ENCODE measurements at regions not wholly inside any gene's neighbourhood (a gene's known extent, or its start where the extent isn't known, plus 50 kb on each side); places are given as distances from the start of the nearest gene placed in this dataset.

DNA sequence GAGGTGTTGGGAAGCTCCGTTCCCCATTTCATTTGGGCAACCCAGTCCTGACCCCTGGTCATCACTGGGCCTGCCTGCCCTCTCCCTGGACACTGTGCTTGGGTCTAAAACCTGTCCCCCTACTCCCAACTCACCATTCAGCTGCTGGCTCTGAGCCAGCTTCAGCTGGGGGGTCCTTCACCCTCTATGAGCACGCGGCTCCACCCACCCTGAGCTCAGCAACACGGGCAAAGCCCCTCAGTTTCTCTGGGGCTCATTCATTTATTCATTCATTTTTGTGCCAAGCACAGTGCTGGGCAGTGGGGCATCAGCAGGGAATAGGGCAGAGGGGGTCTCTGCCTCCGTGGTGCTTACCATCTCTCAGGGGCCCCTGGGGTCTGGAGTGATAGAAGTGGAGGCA, 199.8 kb upstream of the MVB12B start:
- no peaks in the 10 kb centered on the region for H3F3A ChIP-seq (replicated peaks; ENCODE audit: low read depth)
- no peaks in the 10 kb centered on the region for H3K36me3 ChIP-seq (ENCODE audit: insufficient read depth)
- H3K27ac Mint-ChIP-seq = no peak overlapping the region
- no peaks in the 10 kb centered on the region for H3K9me2 ChIP-seq (ENCODE audit: insufficient read depth)
- H3K4me3 Mint-ChIP-seq = no peak overlapping the region
- ATAC-seq (no peak), DNase-seq (ENCODE audit: low spot score) (no peak)
- no peak overlapping the region for H3K4me3 ChIP-seq
- H3K4me2 ChIP-seq = no peak overlapping the region
- H3K9me3 Mint-ChIP-seq = no peaks in the 10 kb centered on the region
- no peaks in the 10 kb centered on the region for H3K4me1 ChIP-seq (ENCODE audit: insufficient read depth)
- no peaks in the 10 kb centered on the region for H3K36me3 Mint-ChIP-seq (ENCODE audit: low read depth)
- no peaks in the 10 kb centered on the region for H4K20me1 ChIP-seq (replicated peaks; ENCODE audit: insufficient read depth)
- peaks cover 3% of the 10 kb centered on the region for H3K27me3 Mint-ChIP-seq (ENCODE audit: insufficient read depth, low read depth, poor library complexity)
- no peaks in the 10 kb centered on the region for H3K27me3 ChIP-seq (ENCODE audit: insufficient read depth)
- no peaks in the 10 kb centered on the region; the same call in 2 of the 3 replicates for H3K4me1 Mint-ChIP-seq
- no peaks in the 10 kb centered on the region for H3K79me2 ChIP-seq (replicated peaks; ENCODE audit: insufficient read depth)
- no peak overlapping the region for H3K27ac ChIP-seq (ENCODE audit: low read depth)
- TF ChIP-seq, protein P1, sequence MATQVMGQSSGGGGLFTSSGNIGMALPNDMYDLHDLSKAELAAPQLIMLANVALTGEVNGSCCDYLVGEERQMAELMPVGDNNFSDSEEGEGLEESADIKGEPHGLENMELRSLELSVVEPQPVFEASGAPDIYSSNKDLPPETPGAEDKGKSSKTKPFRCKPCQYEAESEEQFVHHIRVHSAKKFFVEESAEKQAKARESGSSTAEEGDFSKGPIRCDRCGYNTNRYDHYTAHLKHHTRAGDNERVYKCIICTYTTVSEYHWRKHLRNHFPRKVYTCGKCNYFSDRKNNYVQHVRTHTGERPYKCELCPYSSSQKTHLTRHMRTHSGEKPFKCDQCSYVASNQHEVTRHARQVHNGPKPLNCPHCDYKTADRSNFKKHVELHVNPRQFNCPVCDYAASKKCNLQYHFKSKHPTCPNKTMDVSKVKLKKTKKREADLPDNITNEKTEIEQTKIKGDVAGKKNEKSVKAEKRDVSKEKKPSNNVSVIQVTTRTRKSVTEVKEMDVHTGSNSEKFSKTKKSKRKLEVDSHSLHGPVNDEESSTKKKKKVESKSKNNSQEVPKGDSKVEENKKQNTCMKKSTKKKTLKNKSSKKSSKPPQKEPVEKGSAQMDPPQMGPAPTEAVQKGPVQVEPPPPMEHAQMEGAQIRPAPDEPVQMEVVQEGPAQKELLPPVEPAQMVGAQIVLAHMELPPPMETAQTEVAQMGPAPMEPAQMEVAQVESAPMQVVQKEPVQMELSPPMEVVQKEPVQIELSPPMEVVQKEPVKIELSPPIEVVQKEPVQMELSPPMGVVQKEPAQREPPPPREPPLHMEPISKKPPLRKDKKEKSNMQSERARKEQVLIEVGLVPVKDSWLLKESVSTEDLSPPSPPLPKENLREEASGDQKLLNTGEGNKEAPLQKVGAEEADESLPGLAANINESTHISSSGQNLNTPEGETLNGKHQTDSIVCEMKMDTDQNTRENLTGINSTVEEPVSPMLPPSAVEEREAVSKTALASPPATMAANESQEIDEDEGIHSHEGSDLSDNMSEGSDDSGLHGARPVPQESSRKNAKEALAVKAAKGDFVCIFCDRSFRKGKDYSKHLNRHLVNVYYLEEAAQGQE (IDR thresholded peaks at IDR 0.05; ENCODE audit: unreplicated experiment) = no peak
- no peak for TF ChIP-seq EZH2phosphoT487 (IDR thresholded peaks at IDR 0.05; ENCODE audit: unreplicated experiment)
- TF ChIP-seq, protein P2, sequence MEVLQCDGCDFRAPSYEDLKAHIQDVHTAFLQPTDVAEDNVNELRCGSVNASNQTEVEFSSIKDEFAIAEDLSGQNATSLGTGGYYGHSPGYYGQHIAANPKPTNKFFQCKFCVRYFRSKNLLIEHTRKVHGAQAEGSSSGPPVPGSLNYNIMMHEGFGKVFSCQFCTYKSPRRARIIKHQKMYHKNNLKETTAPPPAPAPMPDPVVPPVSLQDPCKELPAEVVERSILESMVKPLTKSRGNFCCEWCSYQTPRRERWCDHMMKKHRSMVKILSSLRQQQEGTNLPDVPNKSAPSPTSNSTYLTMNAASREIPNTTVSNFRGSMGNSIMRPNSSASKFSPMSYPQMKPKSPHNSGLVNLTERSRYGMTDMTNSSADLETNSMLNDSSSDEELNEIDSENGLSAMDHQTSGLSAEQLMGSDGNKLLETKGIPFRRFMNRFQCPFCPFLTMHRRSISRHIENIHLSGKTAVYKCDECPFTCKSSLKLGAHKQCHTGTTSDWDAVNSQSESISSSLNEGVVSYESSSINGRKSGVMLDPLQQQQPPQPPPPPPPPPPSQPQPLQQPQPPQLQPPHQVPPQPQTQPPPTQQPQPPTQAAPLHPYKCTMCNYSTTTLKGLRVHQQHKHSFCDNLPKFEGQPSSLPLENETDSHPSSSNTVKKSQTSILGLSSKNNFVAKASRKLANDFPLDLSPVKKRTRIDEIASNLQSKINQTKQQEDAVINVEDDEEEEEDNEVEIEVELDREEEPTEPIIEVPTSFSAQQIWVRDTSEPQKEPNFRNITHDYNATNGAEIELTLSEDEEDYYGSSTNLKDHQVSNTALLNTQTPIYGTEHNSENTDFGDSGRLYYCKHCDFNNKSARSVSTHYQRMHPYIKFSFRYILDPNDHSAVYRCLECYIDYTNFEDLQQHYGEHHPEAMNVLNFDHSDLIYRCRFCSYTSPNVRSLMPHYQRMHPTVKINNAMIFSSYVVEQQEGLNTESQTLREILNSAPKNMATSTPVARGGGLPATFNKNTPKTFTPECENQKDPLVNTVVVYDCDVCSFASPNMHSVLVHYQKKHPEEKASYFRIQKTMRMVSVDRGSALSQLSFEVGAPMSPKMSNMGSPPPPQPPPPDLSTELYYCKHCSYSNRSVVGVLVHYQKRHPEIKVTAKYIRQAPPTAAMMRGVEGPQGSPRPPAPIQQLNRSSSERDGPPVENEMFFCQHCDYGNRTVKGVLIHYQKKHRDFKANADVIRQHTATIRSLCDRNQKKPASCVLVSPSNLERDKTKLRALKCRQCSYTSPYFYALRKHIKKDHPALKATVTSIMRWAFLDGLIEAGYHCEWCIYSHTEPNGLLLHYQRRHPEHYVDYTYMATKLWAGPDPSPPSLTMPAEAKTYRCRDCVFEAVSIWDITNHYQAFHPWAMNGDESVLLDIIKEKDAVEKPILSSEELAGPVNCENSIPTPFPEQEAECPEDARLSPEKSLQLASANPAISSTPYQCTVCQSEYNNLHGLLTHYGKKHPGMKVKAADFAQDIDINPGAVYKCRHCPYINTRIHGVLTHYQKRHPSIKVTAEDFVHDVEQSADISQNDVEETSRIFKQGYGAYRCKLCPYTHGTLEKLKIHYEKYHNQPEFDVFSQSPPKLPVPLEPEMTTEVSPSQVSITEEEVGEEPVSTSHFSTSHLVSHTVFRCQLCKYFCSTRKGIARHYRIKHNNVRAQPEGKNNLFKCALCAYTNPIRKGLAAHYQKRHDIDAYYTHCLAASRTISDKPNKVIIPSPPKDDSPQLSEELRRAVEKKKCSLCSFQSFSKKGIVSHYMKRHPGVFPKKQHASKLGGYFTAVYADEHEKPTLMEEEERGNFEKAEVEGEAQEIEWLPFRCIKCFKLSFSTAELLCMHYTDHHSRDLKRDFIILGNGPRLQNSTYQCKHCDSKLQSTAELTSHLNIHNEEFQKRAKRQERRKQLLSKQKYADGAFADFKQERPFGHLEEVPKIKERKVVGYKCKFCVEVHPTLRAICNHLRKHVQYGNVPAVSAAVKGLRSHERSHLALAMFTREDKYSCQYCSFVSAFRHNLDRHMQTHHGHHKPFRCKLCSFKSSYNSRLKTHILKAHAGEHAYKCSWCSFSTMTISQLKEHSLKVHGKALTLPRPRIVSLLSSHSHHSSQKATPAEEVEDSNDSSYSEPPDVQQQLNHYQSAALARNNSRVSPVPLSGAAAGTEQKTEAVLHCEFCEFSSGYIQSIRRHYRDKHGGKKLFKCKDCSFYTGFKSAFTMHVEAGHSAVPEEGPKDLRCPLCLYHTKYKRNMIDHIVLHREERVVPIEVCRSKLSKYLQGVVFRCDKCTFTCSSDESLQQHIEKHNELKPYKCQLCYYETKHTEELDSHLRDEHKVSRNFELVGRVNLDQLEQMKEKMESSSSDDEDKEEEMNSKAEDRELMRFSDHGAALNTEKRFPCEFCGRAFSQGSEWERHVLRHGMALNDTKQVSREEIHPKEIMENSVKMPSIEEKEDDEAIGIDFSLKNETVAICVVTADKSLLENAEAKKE (CRISPR knock-in tag; IDR thresholded peaks at IDR 0.05) = no peak
- no peak overlapping the region for H2AFZ ChIP-seq

Measured in GM23338 (cell line).